HEK293 (cell line): ENCODE measurements at regions not wholly inside any gene's neighbourhood (a gene's known extent, or its start where the extent isn't known, plus 50 kb on each side); places are given as distances from the start of the nearest gene placed in this dataset.

ENCODE experiments used
- KLF9 ChIP-seq: fragments of 450-650 bp; formaldehyde crosslinking; IDR thresholded peaks from 2 replicates; pipeline ENCODE4 v1.5.1; 2016; ENCODE audit warnings: missing biosample characterization, missing genetic modification characterization, low read depth
- TCF7L2 ChIP-seq: IDR thresholded peaks from 2 replicates; pipeline ENCODE4 v1.6.1; 2011; ENCODE audit warnings: low read depth, mild to moderate bottlenecking, inconsistent platforms, low read length, moderate library complexity, borderline replicate concordance
- ZBTB1 ChIP-seq: fragments of 450-650 bp; formaldehyde crosslinking; IDR thresholded peaks from 2 replicates; pipeline ENCODE4 v1.5.1; 2016; ENCODE audit warnings: missing biosample characterization, missing genetic modification characterization
- ZNF140 ChIP-seq: fragments of 450-650 bp; formaldehyde crosslinking; IDR thresholded peaks from 2 replicates; pipeline ENCODE4 v1.5.1; 2016; ENCODE audit warnings: missing biosample characterization, missing genetic modification characterization
- ZNF274 ChIP-seq, 2 experiments: fragments of 200-500 bp in 1 of 2; fragments of 450-650 bp in 1 of 2; sonication (Bioruptor generic) in 1 of 2; formaldehyde crosslinking in 1 of 2; IDR thresholded peaks; 2 replicates each; pipeline versions ENCODE4 v1.5.1 to v1.6.1; 2014 to 2016; ENCODE audit warnings: borderline replicate concordance in 1 of 2, inconsistent platforms in 1 of 2, low read length in 1 of 2, missing biosample characterization in 1 of 2, missing genetic modification characterization in 1 of 2
- ZNF311 ChIP-seq: fragments of 450-650 bp; formaldehyde crosslinking; IDR thresholded peaks from 2 replicates; pipeline ENCODE4 v1.5.1; 2017; ENCODE audit warnings: missing biosample characterization, missing genetic modification characterization, borderline replicate concordance
- ZNF350 ChIP-seq: fragments of 450-650 bp; formaldehyde crosslinking; IDR thresholded peaks from 2 replicates; pipeline ENCODE4 v1.5.0; 2017; ENCODE audit warnings: missing biosample characterization, mild to moderate bottlenecking, missing genetic modification characterization
- ZNF626 ChIP-seq: fragments of 450-650 bp; sonication (Bioruptor Pico); formaldehyde crosslinking; IDR thresholded peaks from 2 replicates; pipeline ENCODE4 v1.5.1; 2018; ENCODE audit warnings: missing biosample characterization, missing genetic modification characterization, inconsistent platforms
- ZNF664 ChIP-seq: fragments of 450-650 bp; formaldehyde crosslinking; IDR thresholded peaks from 2 replicates; pipeline ENCODE4 v1.5.1; 2016; ENCODE audit warnings: missing biosample characterization, missing genetic modification characterization
- TF ChIP-seq, protein P1 (sequence below): fragments of 450-650 bp; formaldehyde crosslinking; IDR thresholded peaks from 2 replicates; pipeline ENCODE4 v1.5.1; 2016; ENCODE audit warnings: missing biosample characterization, missing genetic modification characterization
- TF ChIP-seq, protein P2 (sequence below): fragments of 450-650 bp; formaldehyde crosslinking; IDR thresholded peaks from 2 replicates; pipeline ENCODE4 v1.5.1; 2016; ENCODE audit warnings: missing biosample characterization, missing genetic modification characterization
- TF ChIP-seq, protein P3 (sequence below): fragments of 450-650 bp; IDR thresholded peaks from 2 replicates; pipeline ENCODE4 v1.5.1; 2018; ENCODE audit warnings: missing biosample characterization, missing genetic modification characterization
- TF ChIP-seq, protein P4 (sequence below): fragments of 450-650 bp; formaldehyde crosslinking; IDR thresholded peaks from 2 replicates; pipeline ENCODE4 v1.5.1; 2016; ENCODE audit warnings: missing biosample characterization, missing genetic modification characterization

DNA sequence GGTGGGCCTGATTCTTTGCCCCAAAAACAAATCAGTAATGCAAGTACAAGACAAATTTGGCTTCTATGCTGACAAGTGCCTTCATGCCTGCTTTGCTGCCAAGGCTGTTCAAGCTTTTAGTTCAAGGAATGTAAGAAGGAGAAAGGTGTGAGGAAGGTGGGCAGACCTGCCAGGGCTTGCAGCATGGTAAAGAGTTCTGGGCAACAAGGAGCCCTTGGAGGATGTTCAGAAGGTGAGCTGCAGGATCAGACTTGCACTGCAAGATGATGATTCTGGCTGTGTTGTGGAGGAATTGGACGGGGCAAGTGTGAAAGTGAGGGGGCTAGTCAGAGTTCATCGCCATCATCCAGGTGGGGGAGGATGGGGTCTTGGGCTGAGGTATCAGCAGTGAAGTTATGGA, 167.9 kb downstream of the NUAK1 start:
- TF ChIP-seq, protein P1, sequence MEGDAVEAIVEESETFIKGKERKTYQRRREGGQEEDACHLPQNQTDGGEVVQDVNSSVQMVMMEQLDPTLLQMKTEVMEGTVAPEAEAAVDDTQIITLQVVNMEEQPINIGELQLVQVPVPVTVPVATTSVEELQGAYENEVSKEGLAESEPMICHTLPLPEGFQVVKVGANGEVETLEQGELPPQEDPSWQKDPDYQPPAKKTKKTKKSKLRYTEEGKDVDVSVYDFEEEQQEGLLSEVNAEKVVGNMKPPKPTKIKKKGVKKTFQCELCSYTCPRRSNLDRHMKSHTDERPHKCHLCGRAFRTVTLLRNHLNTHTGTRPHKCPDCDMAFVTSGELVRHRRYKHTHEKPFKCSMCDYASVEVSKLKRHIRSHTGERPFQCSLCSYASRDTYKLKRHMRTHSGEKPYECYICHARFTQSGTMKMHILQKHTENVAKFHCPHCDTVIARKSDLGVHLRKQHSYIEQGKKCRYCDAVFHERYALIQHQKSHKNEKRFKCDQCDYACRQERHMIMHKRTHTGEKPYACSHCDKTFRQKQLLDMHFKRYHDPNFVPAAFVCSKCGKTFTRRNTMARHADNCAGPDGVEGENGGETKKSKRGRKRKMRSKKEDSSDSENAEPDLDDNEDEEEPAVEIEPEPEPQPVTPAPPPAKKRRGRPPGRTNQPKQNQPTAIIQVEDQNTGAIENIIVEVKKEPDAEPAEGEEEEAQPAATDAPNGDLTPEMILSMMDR (tag by site-specific recombination) = no peak
- TF ChIP-seq, protein P2, sequence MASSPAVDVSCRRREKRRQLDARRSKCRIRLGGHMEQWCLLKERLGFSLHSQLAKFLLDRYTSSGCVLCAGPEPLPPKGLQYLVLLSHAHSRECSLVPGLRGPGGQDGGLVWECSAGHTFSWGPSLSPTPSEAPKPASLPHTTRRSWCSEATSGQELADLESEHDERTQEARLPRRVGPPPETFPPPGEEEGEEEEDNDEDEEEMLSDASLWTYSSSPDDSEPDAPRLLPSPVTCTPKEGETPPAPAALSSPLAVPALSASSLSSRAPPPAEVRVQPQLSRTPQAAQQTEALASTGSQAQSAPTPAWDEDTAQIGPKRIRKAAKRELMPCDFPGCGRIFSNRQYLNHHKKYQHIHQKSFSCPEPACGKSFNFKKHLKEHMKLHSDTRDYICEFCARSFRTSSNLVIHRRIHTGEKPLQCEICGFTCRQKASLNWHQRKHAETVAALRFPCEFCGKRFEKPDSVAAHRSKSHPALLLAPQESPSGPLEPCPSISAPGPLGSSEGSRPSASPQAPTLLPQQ (tag by site-specific recombination) = no peak
- TF ChIP-seq TCF7L2 (no peak), ZBTB1 (tag by site-specific recombination) (no peak), KLF9 (tag by site-specific recombination) (no peak), ZNF274 (IDR thresholded peaks at IDR 0.05; ENCODE audit: low read length) (no peak), ZNF274 (tag by site-specific recombination; IDR thresholded peaks at IDR 0.05; ENCODE audit: borderline replicate concordance) (no peak), ZNF140 (tag by site-specific recombination) (no peak), ZNF311 (tag by site-specific recombination) (no peak), ZNF626 (no peak), ZNF664 (tag by site-specific recombination) (no peak), ZNF350 (tag by site-specific recombination) (no peak)
- TF ChIP-seq, protein P3, sequence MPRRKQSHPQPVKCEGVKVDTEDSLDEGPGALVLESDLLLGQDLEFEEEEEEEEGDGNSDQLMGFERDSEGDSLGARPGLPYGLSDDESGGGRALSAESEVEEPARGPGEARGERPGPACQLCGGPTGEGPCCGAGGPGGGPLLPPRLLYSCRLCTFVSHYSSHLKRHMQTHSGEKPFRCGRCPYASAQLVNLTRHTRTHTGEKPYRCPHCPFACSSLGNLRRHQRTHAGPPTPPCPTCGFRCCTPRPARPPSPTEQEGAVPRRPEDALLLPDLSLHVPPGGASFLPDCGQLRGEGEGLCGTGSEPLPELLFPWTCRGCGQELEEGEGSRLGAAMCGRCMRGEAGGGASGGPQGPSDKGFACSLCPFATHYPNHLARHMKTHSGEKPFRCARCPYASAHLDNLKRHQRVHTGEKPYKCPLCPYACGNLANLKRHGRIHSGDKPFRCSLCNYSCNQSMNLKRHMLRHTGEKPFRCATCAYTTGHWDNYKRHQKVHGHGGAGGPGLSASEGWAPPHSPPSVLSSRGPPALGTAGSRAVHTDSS = no peak
- TF ChIP-seq, protein P4, sequence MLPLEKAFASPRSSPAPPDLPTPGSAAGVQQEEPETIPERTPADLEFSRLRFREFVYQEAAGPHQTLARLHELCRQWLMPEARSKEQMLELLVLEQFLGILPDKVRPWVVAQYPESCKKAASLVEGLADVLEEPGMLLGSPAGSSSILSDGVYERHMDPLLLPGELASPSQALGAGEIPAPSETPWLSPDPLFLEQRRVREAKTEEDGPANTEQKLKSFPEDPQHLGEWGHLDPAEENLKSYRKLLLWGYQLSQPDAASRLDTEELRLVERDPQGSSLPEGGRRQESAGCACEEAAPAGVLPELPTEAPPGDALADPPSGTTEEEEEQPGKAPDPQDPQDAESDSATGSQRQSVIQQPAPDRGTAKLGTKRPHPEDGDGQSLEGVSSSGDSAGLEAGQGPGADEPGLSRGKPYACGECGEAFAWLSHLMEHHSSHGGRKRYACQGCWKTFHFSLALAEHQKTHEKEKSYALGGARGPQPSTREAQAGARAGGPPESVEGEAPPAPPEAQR (tag by site-specific recombination) = no peak
